ENCODE measurements at regions not wholly inside any gene's neighbourhood (a gene's known extent, or its start where the extent isn't known, plus 50 kb on each side); places are given as distances from the start of the nearest gene placed in this dataset.

- no peak for TF ChIP-seq CTCF (IDR thresholded peaks at IDR 0.05)
- TF ChIP-seq ZFX (IDR thresholded peaks at IDR 0.05; ENCODE audit: borderline replicate concordance): no peak
Observed at GRCh38 chr9:22170990-22171670, 162.0 kb upstream of the CDKN2B start.

All from 22Rv1 (cell line).